K562 (cell line): ENCODE measurements at regions not wholly inside any gene's neighbourhood (a gene's known extent, or its start where the extent isn't known, plus 50 kb on each side); places are given as distances from the start of the nearest gene placed in this dataset.

Experiments used
- ATAC-seq: fragments of 200-7000 bp; cut with Tn5 transposase; 3 replicates; pipeline ENCODE4 v1.9.1; 2020; ENCODE audit warnings: moderate library complexity
- BruUV-seq: library from RNA; stranded (reverse); fragments of 400-500 nt; replicated peaks from 2 replicates; lab custom pipeline; 2021; lab: Mats Ljungman, UMichigan
- CTCF ChIA-PET: fragments of 300-600 bp; formaldehyde crosslinking; extraction: SDS; loops from one replicate; lab custom pipeline; 2021; ENCODE audit warnings: low intra/inter-chr PET ratio; lab: Yijun Ruan, JAX
- POLR2A ChIA-PET: fragments of 300-600, 350-650 bp; sonication (Branson Sonifier 250); formaldehyde crosslinking; extraction: SDS; loops from one replicate; lab custom pipeline; 2021; ENCODE audit warnings: antibody characterized with exemption, inconsistent platforms; lab: Yijun Ruan, JAX
- DNase-seq, 4 experiments: peaks; one replicate each; pipeline versions ENCODE4 v3.0.0 to v3.0.0-alpha.2; 2011 to 2018; ENCODE audit warnings: low spot score in 3 of 4, mixed read lengths in 3 of 4; ENCODE audit errors: extremely low read depth in 1 of 4
- FAIRE-seq: peaks from 2 replicates; lab custom pipeline; 2011; peaks lifted over from hg19 to GRCh38; lab: Jason Lieb, UNC
- H2AFZ ChIP-seq: 2 replicates; pipeline ENCODE4 v1.6.0; 2011; ENCODE audit warnings: low read depth, low read length, control low read depth, inconsistent platforms
- H3K27ac ChIP-seq: fragments of 200-600 bp; 3 replicates; pipeline ENCODE4 v1.8.0; 2011; ENCODE audit warnings: low read depth, mild to moderate bottlenecking, control low read depth, inconsistent platforms, low read length, moderate library complexity, mixed read lengths; ENCODE audit errors: extremely low read depth
- H3K27me3 ChIP-seq, 2 experiments: fragments of 300-600 bp in 1 of 2; 2 replicates in 1 of 2; 3 replicates in 1 of 2; pipeline versions ENCODE4 v1.6.0 to v1.8.0; 2011; ENCODE audit warnings: inconsistent platforms in 2 of 2, low read length in 2 of 2, mild to moderate bottlenecking in 1 of 2, mixed read lengths in 1 of 2, moderate library complexity in 1 of 2; ENCODE audit not compliant: control insufficient read depth in 2 of 2, insufficient read depth in 2 of 2
- H3K36me3 ChIP-seq: fragments of 300-600 bp; 3 replicates; pipeline ENCODE4 v1.8.0; 2011; ENCODE audit warnings: mild to moderate bottlenecking, low read length, inconsistent platforms; ENCODE audit not compliant: control insufficient read depth, insufficient read depth
- H3K4me1 ChIP-seq, 2 experiments: fragments of 200-600 bp in 1 of 2; replicated peaks in 1 of 2; 2 replicates in 1 of 2; 3 replicates in 1 of 2; pipeline versions ENCODE4 v1.5.1 to v1.8.0; 2011; ENCODE audit warnings: inconsistent platforms in 2 of 2, low read length in 2 of 2, mild to moderate bottlenecking in 1 of 2, mixed read lengths in 1 of 2, moderate library complexity in 1 of 2; ENCODE audit not compliant: control insufficient read depth in 2 of 2, insufficient read depth in 2 of 2
- H3K4me2 ChIP-seq: 2 replicates; pipeline ENCODE4 v1.6.1; 2011; ENCODE audit warnings: low read length, control low read depth, inconsistent platforms, mixed read lengths; ENCODE audit not compliant: insufficient read depth
- H3K4me3 ChIP-seq: fragments of 200-600 bp; sonication (generic), shearing (Covaris generic); 2 replicates; pipeline ENCODE4 v1.5.1; 2016; ENCODE audit warnings: control low read depth, inconsistent platforms
- H3K79me2 ChIP-seq: fragments of 200-600 bp; 3 replicates; pipeline ENCODE4 v1.8.0; 2011; ENCODE audit warnings: low read length, inconsistent platforms; ENCODE audit not compliant: control insufficient read depth, insufficient read depth
- H3K9ac ChIP-seq, 2 experiments: 2 replicates each; pipeline versions ENCODE4 v1.6.0 to v1.6.1; 2011; ENCODE audit warnings: low read depth in 2 of 2, low read length in 2 of 2, control low read depth in 1 of 2, inconsistent platforms in 1 of 2, mild to moderate bottlenecking in 1 of 2, mixed read lengths in 1 of 2; ENCODE audit not compliant: insufficient read depth in 1 of 2
- H3K9me1 ChIP-seq: one replicate; pipeline ENCODE4 v1.6.0; 2011; ENCODE audit warnings: inconsistent platforms, mild to moderate bottlenecking, low read length, moderate library complexity; ENCODE audit not compliant: control insufficient read depth, insufficient read depth
- H3K9me3 ChIP-seq: replicated peaks from 2 replicates; pipeline ENCODE4 v1.5.1; 2011; ENCODE audit warnings: low read depth, low read length, inconsistent platforms; ENCODE audit not compliant: control insufficient read depth, insufficient read depth
- H4K20me1 ChIP-seq: replicated peaks from 2 replicates; pipeline ENCODE4 v1.6.1; 2011; ENCODE audit warnings: low read length, inconsistent platforms, mixed read lengths; ENCODE audit not compliant: control insufficient read depth, insufficient read depth
- ARID3A ChIP-seq: IDR thresholded peaks from 2 replicates; pipeline ENCODE4 v1.6.1; 2012; ENCODE audit warnings: low read depth, low read length, improper control_type of control experiment, borderline replicate concordance
- CXXC5 ChIP-seq: fragments of 250-450 bp; sonication (Bioruptor Pico); IDR thresholded peaks from 2 replicates; pipeline ENCODE4 v1.8.0; 2022; ENCODE audit warnings: inconsistent platforms, mild to moderate bottlenecking, moderate library complexity
- HDAC8 ChIP-seq: fragments of 450-650 bp; IDR thresholded peaks from 2 replicates; pipeline ENCODE4 v1.6.1; 2016; ENCODE audit warnings: mild to moderate bottlenecking, missing genetic modification characterization, moderate library complexity, missing compliant biosample characterization
- NR2F6 ChIP-seq: fragments of 450-650 bp; formaldehyde crosslinking; IDR thresholded peaks from 2 replicates; pipeline ENCODE4 v1.4.0; 2020; ENCODE audit warnings: mild to moderate bottlenecking
- PCBP1 ChIP-seq: fragments of 200-400 bp; formaldehyde crosslinking; IDR thresholded peaks from 2 replicates; pipeline ENCODE4 v1.6.1; 2018; ENCODE audit warnings: mild to moderate bottlenecking, low read depth, low read length; ENCODE audit not compliant: poor library complexity, severe bottlenecking
- PHB2 ChIP-seq: fragments of 450-650 bp; IDR thresholded peaks from 2 replicates; pipeline ENCODE4 v1.6.1; 2017; ENCODE audit warnings: low read depth
- USF2 ChIP-seq: sonication (generic); formaldehyde crosslinking; IDR thresholded peaks from 2 replicates; pipeline ENCODE4 v1.5.0; 2020; ENCODE audit warnings: missing genetic modification reagents
- ZBTB7A ChIP-seq: IDR thresholded peaks from 2 replicates; pipeline ENCODE4 v1.6.1; 2011; ENCODE audit warnings: low read depth, mild to moderate bottlenecking, low read length, moderate library complexity, borderline replicate concordance; ENCODE audit not compliant: control insufficient read depth
- WGBS: fragments of 100-300 bp; shearing (Covaris generic); methylation state at CpG from one replicate; pipeline ENCODE4 v1.1.6; 2016; ENCODE audit warnings: low coverage, mixed read lengths; ENCODE audit not compliant: insufficient coverage; ENCODE audit errors: missing lambda C conversion rate; 5-methylcytosine and 5-hydroxymethylcytosine counted together
- in situ Hi-C: fragments of 300-500 bp; cut with MboI; formaldehyde crosslinking; loops from 4 replicates; pipeline ENCODE4 v1.15.0; 2018; ENCODE audit warnings: inconsistent platforms, mixed read lengths
- intact Hi-C: fragments of 100-400 bp; cut with micrococcal nuclease; formaldehyde crosslinking; loops from 2 replicates; pipeline ENCODE4 v1.14.2; 2022

DNA sequence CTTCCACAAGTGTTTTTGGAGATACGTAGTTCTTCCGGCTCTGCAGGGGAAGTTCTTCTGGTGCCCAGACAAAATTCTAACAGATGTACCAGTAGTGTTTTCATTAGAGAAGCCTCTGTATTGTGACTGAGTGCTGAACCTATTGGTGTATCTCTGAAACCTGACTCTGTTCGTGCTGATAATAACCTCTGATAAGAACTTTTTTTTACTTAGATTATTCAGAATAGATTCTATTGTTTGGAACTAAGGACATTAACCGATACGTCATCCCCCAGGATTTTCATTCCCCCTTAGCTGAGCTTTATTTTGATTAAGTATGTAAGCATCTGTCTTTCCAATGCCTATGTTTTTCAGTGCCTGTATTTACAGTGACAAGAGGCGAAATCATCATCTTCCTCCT, 362.9 kb downstream of the PDGFC start:
- intact Hi-C loops (no loop called here), in situ Hi-C loops (no loop called here)
- POLR2A ChIA-PET: no interaction called here
- Histone ChIP-seq H3K4me1 (no peaks in the 10 kb centered on the region), H3K27me3 (no peaks in the 10 kb centered on the region), H4K20me1 (no peaks in the 10 kb centered on the region), H3K4me2 (no peak overlapping the region), H3K9me3 (no peaks in the 10 kb centered on the region), H3K36me3 (no peaks in the 10 kb centered on the region), H3K9ac (no peak overlapping the region), H2AFZ (no peak overlapping the region), H3K79me2 (no peaks in the 10 kb centered on the region), H3K4me3 (no peak overlapping the region), H3K9me1 (no peaks in the 10 kb centered on the region), H3K27ac (no peak overlapping the region)
- ATAC-seq (no peak), DNase-seq (no peak), FAIRE-seq (no peak)
- no TSS peak for BruUV-seq
- 0% methylated on average over 6 of the region's 6 CpGs for WGBS
- CTCF ChIA-PET: no interaction called here
- TF ChIP-seq ARID3A (no peak), NR2F6 (CRISPR knock-in tag) (no peak), PHB2 (no peak), USF2 (CRISPR knock-in tag) (no peak), ZBTB7A (no peak), PCBP1 (no peak), CXXC5 (CRISPR knock-in tag) (no peak), HDAC8 (tag) (no peak)
